Erythroblast (primary cell): ENCODE measurements at regions not wholly inside any gene's neighbourhood (a gene's known extent, or its start where the extent isn't known, plus 50 kb on each side); places are given as distances from the start of the nearest gene placed in this dataset.

ENCODE experiments used
- GATA1 ChIP-seq: IDR thresholded peaks from 2 replicates; pipeline ENCODE4 v1.6.1; 2011; ENCODE audit warnings: low read depth, mild to moderate bottlenecking, control low read depth, low read length, moderate library complexity
- POLR2A ChIP-seq: IDR thresholded peaks from 2 replicates; pipeline ENCODE4 v1.6.1; 2011; ENCODE audit warnings: mild to moderate bottlenecking, low read length

GRCh38 chr6:94487371-94487770, 1068.0 kb upstream of the EPHA7 start:
- TF ChIP-seq POLR2A (no peak), GATA1 (no peak)
